GM19238 (cell line): ENCODE measurements at regions not wholly inside any gene's neighbourhood (a gene's known extent, or its start where the extent isn't known, plus 50 kb on each side); places are given as distances from the start of the nearest gene placed in this dataset.

Source experiments
- DNase-seq: peaks from one replicate; pipeline ENCODE4 v3.0.0; 2011; ENCODE audit warnings: low spot score; ENCODE audit not compliant: insufficient read length

DNA sequence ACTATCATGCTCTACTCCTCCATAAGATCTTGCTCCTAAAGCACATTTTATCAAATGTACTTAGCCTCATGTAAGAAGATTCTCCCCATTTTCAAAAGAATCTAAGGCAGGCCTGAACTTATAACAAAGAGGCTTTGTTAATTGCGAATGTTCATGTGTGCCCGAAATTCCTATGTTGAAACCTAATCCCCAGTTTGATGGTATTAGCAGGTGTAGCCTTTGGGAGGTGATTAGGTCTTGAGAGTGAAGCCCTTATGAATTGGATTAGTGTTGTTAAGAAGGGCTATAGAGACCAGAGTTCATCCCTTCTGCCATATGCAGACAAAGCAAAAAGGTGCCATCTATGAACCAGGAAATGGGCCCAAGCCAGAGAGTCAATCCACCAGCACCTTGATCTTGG is 234.5 kb downstream of the PAX3 start:
- no peak for DNase-seq

GRCh38 chr2:222058819-222059445 is 239.9 kb downstream of the PAX3 start:
- no peak for DNase-seq

GRCh38 chr2:222057347-222058073 is 241.3 kb downstream of the PAX3 start:
- DNase-seq: peak; percentile 5

DNA sequence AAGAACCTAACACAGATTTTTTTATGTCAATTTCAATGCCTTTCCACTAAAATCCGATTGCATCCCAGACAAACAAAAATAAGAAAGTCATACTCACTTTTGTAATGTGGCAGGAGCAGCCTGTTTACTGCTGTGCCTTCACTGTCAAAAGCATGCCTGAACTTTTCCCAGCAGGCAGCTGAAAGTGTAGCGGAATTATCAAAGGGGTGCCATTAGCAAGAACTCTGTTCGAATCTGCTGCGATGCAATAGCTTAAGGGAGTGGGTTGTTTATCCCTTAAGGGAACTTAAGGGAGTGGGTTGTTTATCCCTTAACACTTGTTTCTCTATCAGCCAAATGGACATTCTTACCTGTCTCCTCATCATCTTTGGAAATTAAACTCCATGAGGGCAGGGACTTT is 243.5 kb downstream of the PAX3 start:
- DNase-seq: no peak

DNA sequence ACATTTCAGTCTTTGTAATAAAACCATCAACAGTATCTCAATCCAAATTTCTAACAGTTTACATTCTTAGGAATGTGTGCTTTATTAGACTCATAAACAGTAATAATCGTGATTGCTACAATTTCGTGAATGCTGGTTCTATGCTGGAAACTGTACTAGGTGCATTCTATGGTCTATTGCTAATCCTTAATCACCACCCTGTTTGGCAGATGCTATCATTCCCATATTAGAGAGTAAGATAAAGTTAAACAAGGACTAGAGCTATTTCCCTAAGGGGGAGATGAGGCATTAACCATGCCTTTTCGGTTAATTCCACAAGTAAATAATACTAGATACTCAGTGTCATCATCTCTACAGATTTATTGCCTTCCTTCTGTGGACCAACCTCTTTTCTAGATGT is 244.0 kb downstream of the PAX3 start:
- DNase-seq: no peak

DNA sequence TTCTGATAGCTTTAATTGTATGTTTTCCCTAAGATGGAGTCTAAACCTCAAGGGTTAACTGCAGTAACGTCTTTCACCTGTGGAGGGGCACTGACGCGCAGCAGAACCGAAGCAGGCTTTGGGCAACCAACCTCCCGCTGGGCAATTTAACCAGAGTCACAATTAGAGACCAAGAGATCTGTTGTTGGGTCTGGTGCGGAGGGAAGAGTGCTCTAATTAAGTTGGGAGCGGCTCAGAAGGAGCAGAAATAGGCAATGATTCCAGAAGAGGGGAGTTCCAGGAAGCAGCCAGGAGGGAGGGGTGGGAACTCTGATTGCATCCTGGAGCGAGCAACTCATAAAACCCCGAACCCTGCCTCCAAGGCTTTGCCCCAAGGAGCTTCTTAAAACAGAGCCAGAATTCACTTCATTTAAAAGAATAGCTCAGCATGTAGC is 245.8 kb downstream of the PAX3 start:
- no peak for DNase-seq

- no peak for DNase-seq
These were observed 247.8 kb downstream of the PAX3 start for GRCh38 chr2:222050981-222051380.

DNA sequence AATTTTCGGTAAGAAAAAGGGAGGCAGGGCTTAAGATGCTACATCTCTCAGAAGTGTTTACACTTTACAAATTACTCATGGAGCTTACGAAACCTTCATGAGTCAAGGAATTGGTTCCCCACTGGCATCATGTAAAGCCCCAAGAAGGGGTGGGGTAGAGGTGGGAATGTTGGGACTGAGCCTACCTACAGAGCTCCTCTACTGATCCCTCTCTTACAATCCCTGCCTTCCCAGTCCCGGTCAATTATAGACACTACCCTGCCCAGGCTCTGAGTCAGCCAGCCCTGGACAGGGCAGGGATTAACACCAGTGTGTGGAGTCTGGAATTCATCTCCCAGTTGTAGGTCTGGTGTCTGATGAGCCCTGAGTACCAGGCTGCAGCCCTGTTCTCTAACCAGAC is 248.9 kb downstream of the PAX3 start:
- no peak for DNase-seq

DNA sequence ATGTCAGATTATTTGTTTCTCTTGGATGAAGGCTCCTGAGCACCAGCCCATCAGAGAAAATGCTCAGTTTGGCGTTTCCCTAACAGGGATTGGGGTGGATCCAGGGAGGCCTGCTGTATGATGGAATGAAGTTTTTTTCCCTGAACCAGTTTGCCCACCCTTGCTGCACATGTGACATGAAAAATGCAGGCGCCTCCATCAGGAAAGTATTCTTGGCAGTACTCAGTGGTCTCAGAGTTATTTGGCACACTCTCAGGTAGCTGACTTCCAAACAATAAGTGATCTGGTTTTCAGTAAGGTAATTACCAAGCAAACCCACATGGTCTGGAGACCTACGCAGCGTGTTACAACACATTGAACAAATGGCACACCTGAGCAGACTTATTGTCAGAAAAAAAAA is 254.9 kb downstream of the PAX3 start:
- no peak for DNase-seq

- no peak for DNase-seq
These were observed 256.1 kb downstream of the PAX3 start for GRCh38 chr2:222042666-222043065.

- no peak for DNase-seq
These were observed 258.5 kb downstream of the PAX3 start for GRCh38 chr2:222040333-222040732.

DNA sequence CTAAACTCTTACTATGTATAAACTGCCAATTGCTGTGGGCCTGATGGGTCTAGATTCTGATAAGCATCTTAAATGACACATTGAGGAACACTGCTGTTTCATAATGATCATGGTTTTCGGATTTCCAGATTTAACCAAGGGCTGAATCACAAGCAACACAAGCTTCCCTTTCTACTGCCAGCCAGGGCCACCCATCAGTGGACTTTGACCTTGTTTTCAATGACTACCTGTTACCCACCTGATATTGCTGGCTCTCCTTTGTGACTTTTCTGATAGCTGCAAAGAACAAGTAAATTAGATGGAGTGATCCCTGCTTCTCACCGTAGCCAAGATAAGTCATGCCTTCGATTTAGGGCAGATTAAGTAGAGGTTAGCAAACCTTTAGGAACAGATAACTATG is 259.0 kb downstream of the PAX3 start:
- no peak for DNase-seq

DNA sequence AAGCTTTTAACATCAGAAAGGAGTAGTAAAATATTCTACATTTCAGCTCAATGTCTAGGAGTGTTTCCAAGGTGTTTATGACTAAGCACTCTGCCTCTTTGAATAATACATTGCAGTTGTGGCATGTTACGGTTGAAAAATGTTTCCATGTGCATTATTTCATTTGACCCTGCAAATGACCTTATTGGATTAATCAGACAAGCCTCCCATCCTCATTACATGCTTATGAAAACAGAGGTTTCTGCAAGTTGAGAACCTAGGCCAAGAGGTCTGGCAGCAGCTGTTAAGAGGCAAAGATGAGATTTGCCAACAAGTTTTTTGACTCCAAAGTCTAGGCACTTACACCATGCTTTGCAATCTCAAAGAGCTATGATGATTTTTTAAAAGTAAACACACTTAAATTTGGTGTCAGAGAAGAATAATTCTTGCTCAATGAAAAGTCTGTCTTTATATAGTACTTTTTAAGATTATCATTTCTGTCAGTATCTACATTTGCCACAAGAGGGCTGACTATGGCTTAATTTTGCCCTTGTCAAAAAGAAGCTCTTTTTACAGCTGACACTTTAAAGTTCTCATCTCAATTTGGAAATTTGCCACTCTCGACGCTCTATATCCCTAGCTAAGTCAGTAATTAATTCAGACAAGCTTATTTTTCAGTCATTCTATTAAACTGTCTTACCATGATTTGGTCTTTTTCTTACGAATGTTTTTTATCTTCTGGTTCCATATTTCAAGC is 260.6 kb downstream of the PAX3 start:
- DNase-seq: no peak

GRCh38 chr2:222037211-222037610 is 261.6 kb downstream of the PAX3 start:
- no peak for DNase-seq

DNA sequence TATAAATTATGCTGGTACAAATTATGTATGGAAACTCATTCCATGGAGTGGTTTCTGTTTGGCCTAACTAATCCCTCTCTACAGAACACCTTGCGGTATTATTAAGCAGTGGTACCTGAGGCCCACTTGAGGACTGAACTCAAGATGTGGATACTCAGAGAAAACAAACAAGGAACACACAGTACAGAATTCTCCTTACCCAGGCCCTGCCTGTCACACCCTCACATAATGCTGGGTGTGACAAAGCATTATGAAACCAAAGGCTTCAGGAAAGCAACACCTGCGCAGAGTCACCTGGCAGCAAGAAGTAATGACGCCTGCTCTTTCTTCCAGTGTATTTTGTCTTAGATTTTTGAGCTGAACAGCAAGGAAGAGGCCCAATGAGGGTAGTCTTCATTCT is 264.7 kb downstream of the PAX3 start:
- DNase-seq: no peak

- DNase-seq: no peak
These were observed 265.3 kb downstream of the PAX3 start for GRCh38 chr2:222033541-222033940.

- DNase-seq: no peak
These were observed 272.9 kb downstream of the PAX3 start for GRCh38 chr2:222025881-222026271.

DNA sequence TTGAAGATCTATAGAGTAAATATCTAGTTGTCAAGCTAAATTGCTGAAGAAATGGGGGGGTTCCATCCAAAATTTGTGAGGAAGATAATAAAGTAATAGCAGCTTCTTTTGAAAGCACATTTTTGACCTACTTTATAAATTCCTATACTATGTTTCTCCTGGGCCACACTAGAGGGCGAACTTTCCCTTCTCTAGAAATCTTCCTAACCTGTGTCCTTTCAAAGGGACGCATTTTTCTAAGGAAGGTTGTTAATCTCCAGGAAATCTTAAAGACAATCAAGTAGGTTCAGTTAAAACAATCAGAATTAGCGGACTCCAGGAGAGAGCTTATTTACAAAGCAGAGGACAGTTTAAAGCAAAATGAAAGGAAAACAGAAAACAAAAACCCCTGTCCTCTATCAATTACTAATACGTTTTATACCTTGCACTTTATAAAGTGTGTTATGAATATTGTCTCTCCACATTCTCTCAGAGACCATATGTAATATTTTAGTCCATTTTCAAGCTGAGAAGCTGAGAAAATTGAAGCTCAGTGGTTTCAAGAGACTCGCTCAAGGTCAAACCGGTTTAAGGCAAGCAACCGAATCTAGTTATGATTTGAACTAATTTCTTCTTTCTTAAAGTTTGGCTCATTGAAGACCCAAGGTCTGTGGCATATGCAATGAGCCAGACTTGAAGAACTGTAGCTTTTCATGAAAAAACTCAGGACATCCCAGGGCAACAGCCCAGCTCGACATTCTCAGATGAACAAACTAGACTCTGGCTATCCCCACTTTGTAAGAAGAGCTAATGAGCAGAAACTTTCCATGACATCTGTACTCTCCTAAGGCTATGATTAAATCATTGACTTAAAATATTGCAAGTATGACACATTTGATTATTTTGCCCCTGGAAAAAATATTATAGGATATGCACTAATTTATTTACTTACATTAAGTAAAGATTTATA is 273.6 kb downstream of the PAX3 start:
- DNase-seq: no peak

DNA sequence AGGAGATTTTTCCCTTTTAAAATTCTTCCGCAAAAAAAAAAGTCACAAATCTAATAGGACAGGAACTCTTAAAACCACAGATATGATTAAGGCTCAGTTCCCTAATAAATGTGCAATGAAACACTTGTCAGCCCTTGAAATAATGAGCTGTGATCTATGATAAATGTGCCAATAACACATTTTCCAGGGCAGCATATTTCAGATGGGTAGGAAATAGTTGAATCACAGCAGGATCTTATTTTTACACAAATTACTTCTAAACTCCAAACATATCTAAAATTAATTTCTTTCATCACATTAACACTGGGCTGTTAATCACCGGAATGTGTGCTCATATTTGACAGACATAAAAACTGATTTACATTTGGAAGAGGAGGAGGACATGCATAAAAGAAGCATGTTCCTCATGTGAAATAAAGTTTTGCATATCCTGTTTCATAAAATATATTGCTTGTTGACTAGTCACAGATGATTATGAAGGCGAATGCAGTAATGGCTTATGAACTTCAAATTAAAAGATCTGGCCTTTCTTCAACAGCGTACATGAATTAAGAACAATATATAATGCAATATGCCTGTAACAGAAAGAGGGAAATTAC is 281.4 kb downstream of the PAX3 start:
- no peak for DNase-seq

- no peak for DNase-seq
These were observed 284.9 kb downstream of the PAX3 start for GRCh38 chr2:222013889-222014288.

DNA sequence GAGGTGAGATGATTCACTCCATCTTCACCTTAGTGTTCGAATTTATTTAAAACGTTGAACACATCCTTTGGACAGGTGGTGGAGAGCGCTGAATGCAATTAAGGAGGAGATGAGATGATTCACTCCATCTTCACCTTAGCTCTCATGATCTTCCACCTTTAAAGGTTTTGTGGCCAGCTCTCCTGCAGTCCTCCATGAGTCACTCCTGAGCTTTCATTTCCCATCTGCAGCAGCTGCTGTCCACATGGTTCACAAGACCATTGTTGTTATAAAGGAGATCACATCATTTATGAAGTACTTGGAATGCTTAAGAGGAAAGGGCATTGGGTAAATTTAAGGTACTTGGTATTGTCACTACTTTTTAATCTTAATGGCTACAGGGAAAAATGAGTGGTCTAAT is 298.5 kb downstream of the PAX3 start:
- no peak for DNase-seq
